Erythroblast (primary cell): ENCODE measurements at regions not wholly inside any gene's neighbourhood (a gene's known extent, or its start where the extent isn't known, plus 50 kb on each side); places are given as distances from the start of the nearest gene placed in this dataset.

Experiments
- GATA1 ChIP-seq: IDR thresholded peaks from 2 replicates; pipeline ENCODE4 v1.6.1; 2011; ENCODE audit warnings: low read depth, mild to moderate bottlenecking, control low read depth, low read length, moderate library complexity
- POLR2A ChIP-seq: IDR thresholded peaks from 2 replicates; pipeline ENCODE4 v1.6.1; 2011; ENCODE audit warnings: mild to moderate bottlenecking, low read length

DNA sequence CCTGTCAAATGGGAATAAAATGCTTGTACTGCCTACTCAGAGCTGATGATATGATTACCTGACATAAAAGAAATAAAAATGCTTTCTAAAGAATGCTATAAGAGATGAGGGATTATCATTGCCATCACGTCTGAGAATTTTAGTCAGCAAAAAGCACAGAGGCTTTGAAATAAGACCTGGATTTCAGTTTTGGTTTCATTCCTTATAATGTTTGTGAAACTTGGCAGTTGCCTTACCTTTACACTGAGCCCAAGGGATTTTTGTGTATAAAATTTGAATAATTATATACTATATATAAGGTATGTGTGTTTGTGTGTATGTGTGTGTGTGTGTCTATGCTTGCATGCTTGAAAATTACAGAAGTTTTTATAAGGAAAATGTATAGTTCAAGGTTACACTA is 634.8 kb upstream of the BCHE start:
- no peak for TF ChIP-seq POLR2A
- no peak for TF ChIP-seq GATA1
